ENCODE measurements at regions not wholly inside any gene's neighbourhood (a gene's known extent, or its start where the extent isn't known, plus 50 kb on each side); places are given as distances from the start of the nearest gene placed in this dataset.

- no peak for TF ChIP-seq CTCF (IDR thresholded peaks at IDR 0.05)
- TF ChIP-seq POLR2A (IDR thresholded peaks at IDR 0.05), result no peak
These were observed 243.8 kb upstream of the RFX3 start for GRCh38 chr9:3769646-3770045.

Data from uterus (tissue), 2 donors.